ENCODE measurements at regions not wholly inside any gene's neighbourhood (a gene's known extent, or its start where the extent isn't known, plus 50 kb on each side); places are given as distances from the start of the nearest gene placed in this dataset.

- TF ChIP-seq EZH2 (IDR thresholded peaks at IDR 0.05) (no peak), FOXP2 (optimal IDR thresholded peaks at IDR 0.05; ENCODE audit: control extremely low read depth, extremely low read length, insufficient read depth) (no peak)
Measured at GRCh38 chr5:145553177-145553576, 282.0 kb downstream of the PRELID2 start.

All from SK-N-MC (cell line).